H1 (cell line): ENCODE measurements at regions not wholly inside any gene's neighbourhood (a gene's known extent, or its start where the extent isn't known, plus 50 kb on each side); places are given as distances from the start of the nearest gene placed in this dataset.

Source experiments
- ATF3 ChIP-seq: IDR thresholded peaks from 2 replicates; pipeline ENCODE4 v1.6.1; 2011; ENCODE audit warnings: low read depth, mild to moderate bottlenecking, low read length; ENCODE audit not compliant: insufficient read depth
- KDM1A ChIP-seq: fragments of 200-600, 300-600 bp; sonication (generic); IDR thresholded peaks from 2 replicates; pipeline ENCODE4 v1.7.1; 2016; ENCODE audit warnings: mild to moderate bottlenecking, low read length, borderline replicate concordance
- SP2 ChIP-seq: IDR thresholded peaks from 2 replicates; pipeline ENCODE4 v1.6.1; 2012; ENCODE audit warnings: mild to moderate bottlenecking, low read length, inconsistent platforms

DNA sequence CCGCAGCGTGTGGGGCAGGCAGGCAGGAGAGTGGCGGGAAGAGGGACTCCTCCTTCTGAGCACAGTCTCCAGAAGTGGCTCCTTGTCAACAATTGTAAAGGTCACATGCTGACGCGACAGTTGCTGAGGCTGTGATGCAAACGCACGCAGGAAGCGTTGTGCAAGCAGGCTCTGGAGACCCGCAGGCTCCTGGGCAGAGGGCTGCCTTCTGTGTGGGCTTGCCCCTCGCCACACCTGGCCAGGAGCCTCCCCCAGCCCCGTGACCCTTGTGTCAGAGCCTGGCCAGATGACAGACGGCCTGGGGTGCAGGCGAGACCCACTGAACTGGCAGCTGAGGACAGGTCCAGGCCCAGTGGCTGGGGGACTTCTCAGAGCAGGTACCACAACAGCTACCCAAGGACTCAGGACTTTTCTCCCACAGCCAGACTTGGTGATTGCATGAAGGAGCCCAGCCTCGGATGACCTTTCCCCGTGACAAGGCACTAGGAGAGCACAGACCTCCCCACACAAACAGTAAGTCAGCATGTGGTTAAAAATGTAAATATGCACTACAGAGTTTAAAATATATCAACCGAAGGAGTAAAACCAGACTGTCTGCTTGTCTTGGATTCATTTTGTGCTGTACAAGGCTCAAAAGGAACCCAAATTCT, 222.1 kb upstream of the RREB1 start (continued):
- TF ChIP-seq ATF3, result no peak
- no peak for TF ChIP-seq SP2
- no peak for TF ChIP-seq KDM1A
